Ureter (tissue), 1 donor: ENCODE measurements at regions not wholly inside any gene's neighbourhood (a gene's known extent, or its start where the extent isn't known, plus 50 kb on each side); places are given as distances from the start of the nearest gene placed in this dataset.
A peak's percentile ranks its signal among the peaks of the same experiment; 100 is the strongest.
"Not testable (repeated sequence)": the region's sequence is repeated elsewhere in the genome, so short reads cannot be mapped to it uniquely, and the experiment has no call there.

ENCODE experiments used
- DNase-seq: peaks from one replicate; pipeline ENCODE4 v3.0.0-alpha.2; 2020; ENCODE audit warnings: low spot score
- donor health status: DM: yes; HTN: yes; CAD: no.

GRCh38 chr18:59057969-59058368 lies 81.7 kb upstream of the SEC11C start:
- DNase-seq, result no peak

GRCh38 chr18:59059140-59059539 lies 80.5 kb upstream of the SEC11C start:
- no peak for DNase-seq

GRCh38 chr18:59060551-59060950 lies 79.1 kb upstream of the SEC11C start:
- no peak for DNase-seq

- no peak for DNase-seq
These were observed 77.6 kb upstream of the SEC11C start for GRCh38 chr18:59061914-59062642.

GRCh38 chr18:59062643-59063006 lies 77.1 kb upstream of the SEC11C start:
- DNase-seq, result no peak

GRCh38 chr18:59063300-59063906 lies 76.3 kb upstream of the SEC11C start:
- no peak for DNase-seq

GRCh38 chr18:59063912-59064311 lies 75.8 kb upstream of the SEC11C start:
- no peak for DNase-seq

- no peak for DNase-seq
These were observed 74.0 kb upstream of the SEC11C start for GRCh38 chr18:59065684-59066083.

- no peak for DNase-seq
These were observed 71.8 kb upstream of the SEC11C start for GRCh38 chr18:59067873-59068272.

GRCh38 chr18:59068276-59069071 lies 71.2 kb upstream of the SEC11C start:
- no peak for DNase-seq

GRCh38 chr18:59070181-59070912 lies 69.3 kb upstream of the SEC11C start:
- DNase-seq, result peak; percentile 86

GRCh38 chr18:59072727-59073421 lies 66.8 kb upstream of the SEC11C start:
- no peak for DNase-seq

- DNase-seq, result no peak
These were observed 63.8 kb upstream of the SEC11C start for GRCh38 chr18:59075923-59076322.

- DNase-seq, result no peak
These were observed 60.4 kb upstream of the SEC11C start for GRCh38 chr18:59079264-59079663.

GRCh38 chr18:59079687-59080501 lies 59.8 kb upstream of the SEC11C start:
- DNase-seq, result not testable (repeated sequence)

GRCh38 chr18:59083136-59083818 lies 56.4 kb upstream of the SEC11C start:
- DNase-seq, result no peak

GRCh38 chr18:59085126-59085794 lies 54.4 kb upstream of the SEC11C start:
- DNase-seq, result no peak

- no peak for DNase-seq
These were observed 53.9 kb upstream of the SEC11C start for GRCh38 chr18:59085797-59086196.

GRCh38 chr18:59086522-59086921 lies 53.2 kb upstream of the SEC11C start:
- DNase-seq, result no peak

- no peak for DNase-seq
These were observed 52.3 kb upstream of the SEC11C start for GRCh38 chr18:59087391-59087790.
